GM18868 (cell line): ENCODE measurements at regions not wholly inside any gene's neighbourhood (a gene's known extent, or its start where the extent isn't known, plus 50 kb on each side); places are given as distances from the start of the nearest gene placed in this dataset.

Experiments used
- ATAC-seq: cut with Tn5 transposase; IDR thresholded peaks from one replicate; pipeline ENCODE4 v1.9.1; 2021; ENCODE audit warnings: mild to moderate bottlenecking, moderate library complexity; ENCODE audit not compliant: unreplicated experiment

DNA sequence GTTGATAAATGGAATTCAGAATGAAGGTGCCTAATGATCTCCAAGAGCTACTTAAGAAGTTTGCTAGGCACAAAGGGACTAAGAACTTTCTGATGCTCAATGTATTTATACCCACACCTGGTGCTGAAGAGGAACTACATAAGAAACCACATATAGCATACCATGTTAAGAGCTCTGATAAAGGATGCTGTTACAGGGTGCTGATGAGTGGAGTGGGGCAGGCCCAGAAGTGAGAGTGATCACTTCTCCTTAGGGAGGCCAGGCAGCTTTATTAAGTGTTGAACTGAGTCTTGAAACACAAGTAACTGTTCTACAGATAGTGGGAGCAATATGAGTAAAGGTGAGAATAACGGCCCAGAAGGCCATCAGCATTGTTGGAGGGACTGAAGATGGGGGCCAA, 68.3 kb upstream of the CHRDL1 start:
- no peak for ATAC-seq

DNA sequence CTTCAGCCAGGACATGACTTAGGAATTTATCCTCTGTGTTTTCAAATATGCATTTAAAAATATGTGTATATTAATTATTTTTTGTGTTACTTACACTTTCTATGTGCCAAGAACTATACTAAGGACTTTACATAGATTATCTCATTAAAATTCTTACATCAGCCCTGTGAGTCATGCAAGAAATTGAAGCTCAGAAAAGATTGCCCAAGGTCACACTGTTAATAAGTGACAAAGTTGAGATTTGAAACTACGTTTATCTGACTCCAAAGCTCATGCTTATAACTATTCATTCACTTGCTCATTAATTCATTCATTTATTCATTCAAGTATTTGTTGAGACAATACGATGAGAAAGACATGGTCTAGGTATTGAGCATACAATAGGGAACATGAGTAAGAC, 62.9 kb upstream of the CHRDL1 start:
- ATAC-seq, result no peak

DNA sequence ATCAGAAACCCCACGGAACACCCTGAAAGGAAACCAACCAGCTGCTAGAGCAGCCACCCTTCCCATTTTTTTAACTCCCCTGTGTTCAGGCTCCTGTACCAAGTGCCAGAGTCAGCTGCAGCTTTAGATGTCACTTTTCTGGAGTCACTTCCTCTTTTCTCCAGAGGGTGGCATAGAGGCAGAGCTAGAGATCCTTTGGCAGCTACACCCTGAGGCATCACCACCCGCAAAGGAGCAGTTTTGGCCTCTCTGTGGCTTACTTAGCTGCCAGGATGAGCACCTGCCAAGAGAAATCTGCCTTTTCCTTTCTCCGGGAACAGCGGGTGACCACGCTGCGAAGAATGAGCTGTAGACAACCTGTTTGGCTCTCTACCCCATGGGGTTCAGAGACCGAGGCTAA, 58.0 kb upstream of the CHRDL1 start:
- ATAC-seq, result peak; percentile 43

DNA sequence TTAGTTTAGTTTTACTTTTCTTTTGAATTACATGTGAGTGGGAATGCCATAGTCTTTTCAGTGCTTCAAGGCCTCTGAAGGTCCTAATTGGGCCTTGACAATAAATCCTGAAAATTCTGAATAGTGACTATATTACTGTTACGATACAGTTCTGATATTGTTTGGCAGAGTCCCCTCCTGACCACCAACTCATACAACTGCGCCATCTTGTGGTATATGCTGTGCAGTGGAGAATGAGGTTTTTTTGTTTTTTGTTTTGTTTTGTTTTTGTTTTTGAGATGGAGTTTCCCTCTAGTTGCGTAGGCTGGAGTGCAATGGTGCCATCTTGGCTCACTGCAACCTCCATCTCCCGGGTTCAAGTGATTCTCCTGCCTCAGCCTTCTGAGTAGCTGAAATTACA, 56.6 kb upstream of the CHRDL1 start:
- ATAC-seq, result peak; percentile 51

DNA sequence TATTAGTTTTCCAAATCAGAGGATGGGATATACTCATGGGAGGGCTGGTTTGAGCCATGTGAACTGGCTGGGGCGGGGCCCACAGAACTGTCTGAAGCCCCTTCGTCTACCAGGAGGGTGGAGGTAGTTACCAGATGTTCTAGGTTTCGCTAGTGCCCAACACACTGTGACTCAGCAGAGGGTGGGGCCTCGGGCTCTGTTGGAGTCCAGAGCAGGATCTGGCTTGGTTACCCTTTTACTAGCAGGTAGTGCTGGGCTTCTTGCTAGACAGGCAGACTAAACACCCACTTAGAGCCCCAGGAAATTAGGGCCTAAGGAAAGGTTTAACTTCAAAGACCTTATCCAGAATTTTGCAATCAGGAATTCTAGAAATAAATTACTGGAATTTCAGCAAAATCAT, 56.2 kb upstream of the CHRDL1 start:
- peak; percentile 54 for ATAC-seq

DNA sequence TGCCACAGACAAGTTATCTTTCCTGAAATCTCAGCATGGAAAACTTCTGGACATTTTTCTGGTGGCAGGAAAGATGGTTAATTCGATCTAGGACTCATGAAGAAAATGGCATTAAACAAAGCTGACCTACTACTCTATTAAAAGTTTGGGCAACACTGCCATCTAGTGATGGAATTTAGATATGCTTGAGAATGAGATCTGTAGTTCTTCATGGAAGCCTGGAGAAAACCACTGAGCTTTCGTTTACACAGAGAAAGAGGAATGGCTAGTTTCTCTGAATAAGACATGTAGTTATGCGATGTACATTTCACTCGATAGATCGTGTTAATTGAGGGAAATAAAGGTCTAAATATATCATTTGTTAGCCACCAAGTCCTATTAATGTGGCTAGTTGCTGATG, 51.7 kb upstream of the CHRDL1 start:
- peak; percentile 69 for ATAC-seq

DNA sequence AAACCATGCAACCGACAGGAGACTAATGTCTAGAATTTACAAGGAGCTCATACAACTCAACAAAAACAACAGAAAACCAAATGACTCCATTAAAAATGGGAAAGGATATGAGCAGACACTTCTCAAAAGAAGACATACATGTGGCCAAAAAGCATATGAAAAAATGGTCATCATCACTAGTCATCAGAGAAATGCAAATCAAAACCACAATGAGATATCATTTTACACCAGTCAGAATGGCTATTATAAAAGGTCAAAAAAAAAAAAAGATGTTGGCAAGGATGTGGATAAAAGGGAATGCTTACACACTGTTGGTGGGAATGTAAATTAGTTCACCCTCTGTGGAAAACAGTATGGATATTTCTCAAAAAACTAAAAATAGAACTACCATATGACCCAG, 50.5 kb upstream of the CHRDL1 start:
- ATAC-seq, result no peak
